ENCODE measurements at regions not wholly inside any gene's neighbourhood (a gene's known extent, or its start where the extent isn't known, plus 50 kb on each side); places are given as distances from the start of the nearest gene placed in this dataset.
"Not testable (repeated sequence)": the region's sequence is repeated elsewhere in the genome, so short reads cannot be mapped to it uniquely, and the experiment has no call there.

GRCh38 chr2:91846388-91846787, 3024.8 kb upstream of the TEKT4 start:
- DNase-seq (ENCODE audit: low read depth); H3K4me3 ChIP-seq (ENCODE audit: low read depth, low read length); H3K36me3 ChIP-seq (ENCODE audit: control insufficient read depth, insufficient read depth, low read length); FAIRE-seq; H3K27me3 ChIP-seq (ENCODE audit: control insufficient read depth, insufficient read depth, low read length): not testable (repeated sequence)

GRCh38 chr2:91851689-91852420, 3019.4 kb upstream of the TEKT4 start:
- not testable (repeated sequence) for DNase-seq (ENCODE audit: low read depth); FAIRE-seq; H3K27me3 ChIP-seq (ENCODE audit: control insufficient read depth, insufficient read depth, low read length); H3K4me3 ChIP-seq (ENCODE audit: low read depth, low read length); H3K36me3 ChIP-seq (ENCODE audit: control insufficient read depth, insufficient read depth, low read length)

GRCh38 chr2:91856971-91857370, 3014.3 kb upstream of the TEKT4 start:
- FAIRE-seq = not testable (repeated sequence)

GRCh38 chr2:91857711-91858110, 3013.5 kb upstream of the TEKT4 start:
- not testable (repeated sequence) for H3K36me3 ChIP-seq (ENCODE audit: control insufficient read depth, insufficient read depth, low read length); DNase-seq (ENCODE audit: low read depth); H3K27me3 ChIP-seq (ENCODE audit: control insufficient read depth, insufficient read depth, low read length); FAIRE-seq; H3K4me3 ChIP-seq (ENCODE audit: low read depth, low read length)

More at GRCh38 chr2:91856971-91857370, 3014.3 kb upstream of the TEKT4 start:
- not testable (repeated sequence) for H3K4me3 ChIP-seq (ENCODE audit: low read depth, low read length); H3K27me3 ChIP-seq (ENCODE audit: control insufficient read depth, insufficient read depth, low read length); DNase-seq (ENCODE audit: low read depth); H3K36me3 ChIP-seq (ENCODE audit: control insufficient read depth, insufficient read depth, low read length)

GRCh38 chr2:91871716-91872115, 2999.5 kb upstream of the TEKT4 start:
- H3K4me3 ChIP-seq (ENCODE audit: low read depth, low read length); FAIRE-seq; DNase-seq (ENCODE audit: low read depth); H3K27me3 ChIP-seq (ENCODE audit: control insufficient read depth, insufficient read depth, low read length); H3K36me3 ChIP-seq (ENCODE audit: control insufficient read depth, insufficient read depth, low read length): not testable (repeated sequence)

GRCh38 chr2:91873416-91873815, 2997.8 kb upstream of the TEKT4 start:
- not testable (repeated sequence) for H3K4me3 ChIP-seq (ENCODE audit: low read depth, low read length); H3K27me3 ChIP-seq (ENCODE audit: control insufficient read depth, insufficient read depth, low read length); DNase-seq (ENCODE audit: low read depth); H3K36me3 ChIP-seq (ENCODE audit: control insufficient read depth, insufficient read depth, low read length); FAIRE-seq

GRCh38 chr2:91877658-91878210, 2993.5 kb upstream of the TEKT4 start:
- FAIRE-seq; H3K27me3 ChIP-seq (ENCODE audit: control insufficient read depth, insufficient read depth, low read length); H3K4me3 ChIP-seq (ENCODE audit: low read depth, low read length); H3K36me3 ChIP-seq (ENCODE audit: control insufficient read depth, insufficient read depth, low read length); DNase-seq (ENCODE audit: low read depth): not testable (repeated sequence)

- FAIRE-seq; DNase-seq (ENCODE audit: low read depth); H3K4me3 ChIP-seq (ENCODE audit: low read depth, low read length); H3K36me3 ChIP-seq (ENCODE audit: control insufficient read depth, insufficient read depth, low read length); H3K27me3 ChIP-seq (ENCODE audit: control insufficient read depth, insufficient read depth, low read length): not testable (repeated sequence)
- TF ChIP-seq CTCF (IDR thresholded peaks at IDR 0.05; ENCODE audit: insufficient read depth, low read length, severe bottlenecking) = peak; percentile 12
These were observed 2976.1 kb upstream of the TEKT4 start for GRCh38 chr2:91895091-91895490.

- not testable (repeated sequence) for H3K36me3 ChIP-seq (ENCODE audit: control insufficient read depth, insufficient read depth, low read length); FAIRE-seq; DNase-seq (ENCODE audit: low read depth); H3K27me3 ChIP-seq (ENCODE audit: control insufficient read depth, insufficient read depth, low read length); H3K4me3 ChIP-seq (ENCODE audit: low read depth, low read length)
These were observed 2953.6 kb upstream of the TEKT4 start for GRCh38 chr2:91917602-91918001.
